ENCODE measurements at regions not wholly inside any gene's neighbourhood (a gene's known extent, or its start where the extent isn't known, plus 50 kb on each side); places are given as distances from the start of the nearest gene placed in this dataset.

- no peak for TF ChIP-seq CTCF (IDR thresholded peaks at IDR 0.05)
- TF ChIP-seq EP300 (IDR thresholded peaks at IDR 0.05; ENCODE audit: low read depth): no peak
Observed at GRCh38 chr4:24642981-24643547, 58.7 kb upstream of the DHX15 start.

Data from transverse colon (tissue), 3 donors.